Upper lobe of right lung (tissue), 1 donor: ENCODE measurements at regions not wholly inside any gene's neighbourhood (a gene's known extent, or its start where the extent isn't known, plus 50 kb on each side); places are given as distances from the start of the nearest gene placed in this dataset.

Source experiments
- ATAC-seq: fragments of 200-7000 bp; cut with Tn5 transposase; one replicate; pipeline ENCODE4 v1.9.1; 2020; ENCODE audit warnings: mild to moderate bottlenecking, moderate library complexity
- DNase-seq: peaks from one replicate; pipeline ENCODE4 v3.0.0-alpha.2; 2020
- H3K27ac ChIP-seq: fragments of 200-600 bp; one replicate; pipeline ENCODE4 v1.8.0; 2022
- H3K27me3 ChIP-seq: fragments of 200-600 bp; one replicate; pipeline ENCODE4 v1.8.0; 2022; ENCODE audit warnings: mild to moderate bottlenecking
- H3K36me3 ChIP-seq: fragments of 200-600 bp; one replicate; pipeline ENCODE4 v1.8.0; 2022
- H3K4me1 ChIP-seq: fragments of 200-600 bp; one replicate; pipeline ENCODE4 v1.8.0; 2022
- H3K4me3 ChIP-seq: fragments of 200-600 bp; one replicate; pipeline ENCODE4 v1.8.0; 2022; ENCODE audit warnings: mild to moderate bottlenecking
- H3K9me3 ChIP-seq: fragments of 200-600 bp; one replicate; pipeline ENCODE4 v1.8.0; 2022
- intact Hi-C: fragments of 100-400 bp; cut with DNase I; formaldehyde crosslinking; loops from one replicate; pipeline ENCODE4 v1.11.0; 2022
- TF ChIP-seq, protein P1 (sequence below): fragments of 200-600 bp; IDR thresholded peaks from one replicate; pipeline ENCODE4 v1.8.0; 2022; ENCODE audit warnings: antibody characterized with exemption
- donor health status: DM: no; HTN: yes; CAD: no; lungs with severe emphysema.

DNA sequence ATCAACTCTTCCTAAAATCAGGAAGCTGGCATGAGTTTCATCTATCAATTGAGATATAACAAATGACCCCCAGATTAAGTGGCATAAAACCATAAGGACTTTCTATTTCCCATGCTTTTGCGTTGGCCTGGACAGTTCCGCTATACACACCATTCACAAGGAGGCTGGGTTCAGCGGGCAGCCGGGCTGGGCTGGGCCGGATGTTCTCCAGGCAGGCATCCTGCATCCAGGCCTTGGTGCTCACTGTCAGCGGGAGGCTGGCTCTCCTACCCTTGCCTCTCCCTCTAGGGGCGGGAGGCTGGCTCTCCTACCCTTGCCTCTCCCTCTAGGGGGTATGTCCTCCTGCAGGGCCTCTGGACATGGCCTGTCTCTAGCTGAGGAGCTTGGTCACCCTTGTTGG, 266.0 kb upstream of the ARRDC4 start:
- Histone ChIP-seq H3K4me3 (no peak overlapping the region), H3K9me3 (no peaks in the 10 kb centered on the region), H3K27me3 (no peaks in the 10 kb centered on the region), H3K36me3 (no peaks in the 10 kb centered on the region), H3K27ac (no peak overlapping the region), H3K4me1 (no peaks in the 10 kb centered on the region)
- TF ChIP-seq, protein P1, sequence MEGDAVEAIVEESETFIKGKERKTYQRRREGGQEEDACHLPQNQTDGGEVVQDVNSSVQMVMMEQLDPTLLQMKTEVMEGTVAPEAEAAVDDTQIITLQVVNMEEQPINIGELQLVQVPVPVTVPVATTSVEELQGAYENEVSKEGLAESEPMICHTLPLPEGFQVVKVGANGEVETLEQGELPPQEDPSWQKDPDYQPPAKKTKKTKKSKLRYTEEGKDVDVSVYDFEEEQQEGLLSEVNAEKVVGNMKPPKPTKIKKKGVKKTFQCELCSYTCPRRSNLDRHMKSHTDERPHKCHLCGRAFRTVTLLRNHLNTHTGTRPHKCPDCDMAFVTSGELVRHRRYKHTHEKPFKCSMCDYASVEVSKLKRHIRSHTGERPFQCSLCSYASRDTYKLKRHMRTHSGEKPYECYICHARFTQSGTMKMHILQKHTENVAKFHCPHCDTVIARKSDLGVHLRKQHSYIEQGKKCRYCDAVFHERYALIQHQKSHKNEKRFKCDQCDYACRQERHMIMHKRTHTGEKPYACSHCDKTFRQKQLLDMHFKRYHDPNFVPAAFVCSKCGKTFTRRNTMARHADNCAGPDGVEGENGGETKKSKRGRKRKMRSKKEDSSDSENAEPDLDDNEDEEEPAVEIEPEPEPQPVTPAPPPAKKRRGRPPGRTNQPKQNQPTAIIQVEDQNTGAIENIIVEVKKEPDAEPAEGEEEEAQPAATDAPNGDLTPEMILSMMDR: no peak
- DNase-seq (no peak), ATAC-seq (no peak)
- intact Hi-C loops: no loop called here

DNA sequence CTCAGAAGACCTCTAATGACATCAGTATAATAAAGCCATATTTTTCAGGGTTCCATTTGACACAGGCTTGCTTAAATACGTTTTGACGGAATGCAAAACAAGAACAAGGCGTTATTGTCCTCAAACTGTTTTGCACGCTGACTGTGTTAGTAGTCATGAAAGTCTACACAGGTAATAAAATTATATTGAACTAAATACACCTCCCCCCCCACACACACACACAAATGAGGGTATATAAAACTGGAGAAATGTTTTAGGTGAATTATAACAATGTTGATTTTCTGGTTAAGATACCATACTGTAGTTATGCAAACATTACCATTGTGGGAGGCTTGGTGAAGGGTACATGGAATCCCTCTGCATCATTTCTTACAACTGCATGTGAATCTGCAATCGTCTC, 257.1 kb upstream of the ARRDC4 start:
- TF ChIP-seq, protein P1: no peak
- H3K4me3 ChIP-seq: no peak overlapping the region
- no peak overlapping the region for H3K27ac ChIP-seq
- DNase-seq (no peak), ATAC-seq (no peak)
- no peaks in the 10 kb centered on the region for H3K27me3 ChIP-seq
- no peaks in the 10 kb centered on the region for H3K36me3 ChIP-seq
- intact Hi-C loops: no loop called here
- no peaks in the 10 kb centered on the region for H3K4me1 ChIP-seq
- no peaks in the 10 kb centered on the region for H3K9me3 ChIP-seq

DNA sequence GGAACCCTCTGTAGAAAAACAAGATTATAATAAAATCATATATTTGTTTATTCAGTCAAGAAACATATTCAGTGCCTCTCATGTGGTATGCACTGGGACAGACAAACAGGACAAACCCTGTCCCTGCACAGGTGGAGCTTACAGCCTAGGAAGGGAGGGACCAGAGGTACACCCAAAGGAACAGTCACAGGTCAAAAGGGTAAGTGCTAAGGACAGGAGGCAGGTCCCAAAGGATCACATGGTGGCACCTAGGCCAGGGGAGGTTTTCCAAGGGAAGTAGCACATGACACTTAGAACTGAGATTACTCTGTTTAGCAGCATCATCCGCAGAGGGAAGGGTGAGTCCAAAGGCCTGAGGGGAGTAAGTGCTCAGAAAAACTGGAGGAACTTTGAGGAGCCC, 254.4 kb upstream of the ARRDC4 start:
- no peaks in the 10 kb centered on the region for H3K27me3 ChIP-seq
- ATAC-seq: no peak
- H3K27ac ChIP-seq: no peak overlapping the region
- H3K9me3 ChIP-seq: no peaks in the 10 kb centered on the region
- intact Hi-C loops: no loop called here
- no peaks in the 10 kb centered on the region for H3K36me3 ChIP-seq
- no peak for DNase-seq
- no peak overlapping the region for H3K4me3 ChIP-seq
- H3K4me1 ChIP-seq: no peaks in the 10 kb centered on the region
- TF ChIP-seq, protein P1: no peak

DNA sequence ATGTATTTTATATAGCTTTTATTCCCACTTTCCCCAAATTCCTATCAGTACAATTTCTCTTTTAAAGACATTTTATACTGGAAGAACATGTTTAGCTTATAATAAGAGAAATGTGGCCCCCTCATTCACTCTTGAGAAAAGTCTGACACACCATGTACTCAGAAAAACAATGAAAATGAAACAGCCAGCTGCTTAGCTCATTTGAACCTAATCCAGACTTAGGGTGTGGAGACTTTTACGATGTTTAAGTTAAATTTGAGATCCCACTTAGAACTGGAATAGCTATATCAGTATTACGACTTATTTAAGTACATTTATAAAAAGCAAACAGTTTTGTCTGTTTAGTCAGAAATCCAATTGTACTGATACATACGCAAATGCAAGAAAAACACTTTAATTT, 252.3 kb upstream of the ARRDC4 start:
- DNase-seq (no peak), ATAC-seq (no peak)
- H3K9me3 ChIP-seq: no peaks in the 10 kb centered on the region
- H3K4me1 ChIP-seq: no peaks in the 10 kb centered on the region
- no peaks in the 10 kb centered on the region for H3K36me3 ChIP-seq
- TF ChIP-seq, protein P1: no peak
- no peak overlapping the region for H3K4me3 ChIP-seq
- intact Hi-C loops: no loop called here
- no peaks in the 10 kb centered on the region for H3K27me3 ChIP-seq
- no peak overlapping the region for H3K27ac ChIP-seq

DNA sequence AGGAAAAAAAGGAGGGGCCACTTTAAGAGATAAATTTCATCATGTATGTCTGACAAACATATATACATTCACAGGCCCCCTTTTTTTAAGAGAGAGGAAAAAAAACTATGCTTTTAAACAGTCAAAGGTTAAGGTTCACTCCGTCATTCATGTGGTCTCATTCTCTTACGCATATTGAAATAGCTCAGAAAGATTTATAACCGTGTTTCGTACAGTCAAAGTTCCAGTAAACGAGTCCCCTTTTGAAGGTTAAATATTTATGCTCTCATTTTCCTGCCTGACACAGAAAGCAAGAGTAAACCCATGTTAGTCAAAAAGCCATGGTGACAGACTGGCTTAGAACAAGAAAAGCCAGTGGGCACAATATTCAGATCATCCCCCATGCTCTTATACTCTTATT, 248.0 kb upstream of the ARRDC4 start:
- H3K4me1 ChIP-seq: no peaks in the 10 kb centered on the region
- H3K27ac ChIP-seq: no peak overlapping the region
- H3K4me3 ChIP-seq: no peak overlapping the region
- intact Hi-C loops: no loop called here
- H3K36me3 ChIP-seq: no peaks in the 10 kb centered on the region
- no peaks in the 10 kb centered on the region for H3K27me3 ChIP-seq
- DNase-seq: no peak
- TF ChIP-seq, protein P1: no peak
- ATAC-seq: no peak
- H3K9me3 ChIP-seq: no peaks in the 10 kb centered on the region

DNA sequence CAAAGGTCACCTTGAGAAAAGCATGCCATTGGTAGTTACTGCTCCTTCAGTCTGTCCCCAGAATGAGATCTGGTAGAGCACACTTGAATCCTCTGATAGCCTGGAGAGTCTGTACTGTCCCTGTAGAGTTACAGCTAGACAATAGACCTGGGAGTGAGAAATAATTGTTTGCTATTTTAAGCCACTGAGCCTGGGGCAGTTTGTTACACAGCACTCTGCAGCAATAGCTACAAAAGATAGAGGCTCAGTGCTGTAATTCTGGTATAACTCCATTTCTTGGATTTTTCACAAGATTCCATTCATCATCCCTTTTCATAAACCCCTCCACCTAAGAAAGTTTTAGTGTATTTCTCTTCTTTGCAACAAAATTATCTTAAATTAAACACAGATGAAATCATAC, 242.7 kb upstream of the ARRDC4 start:
- H3K4me1 ChIP-seq: no peaks in the 10 kb centered on the region
- H3K36me3 ChIP-seq: no peaks in the 10 kb centered on the region
- H3K27ac ChIP-seq: no peak overlapping the region
- TF ChIP-seq, protein P1: no peak
- no peak for DNase-seq
- no peaks in the 10 kb centered on the region for H3K9me3 ChIP-seq
- no peak overlapping the region for H3K4me3 ChIP-seq
- intact Hi-C loops: no loop called here
- no peaks in the 10 kb centered on the region for H3K27me3 ChIP-seq
- no peak for ATAC-seq
